Lower leg skin (tissue), 4 donors: ENCODE measurements at regions not wholly inside any gene's neighbourhood (a gene's known extent, or its start where the extent isn't known, plus 50 kb on each side); places are given as distances from the start of the nearest gene placed in this dataset.

Experiments
- DNase-seq, 2 donors: peaks; one replicate each; pipeline ENCODE4 v3.0.0-alpha.2; 2019; ENCODE audit warnings: low spot score in 2 of 2
- H3K4me3 ChIP-seq: fragments of 200-600 bp; sonication (generic); 2 replicates; pipeline ENCODE4 v1.5.1; 2017; ENCODE audit warnings: mild to moderate bottlenecking, low read depth; ENCODE audit not compliant: poor library complexity, severe bottlenecking
- POLR2A ChIP-seq, 2 donors: fragments of 450-650 bp; IDR thresholded peaks; one replicate each; pipeline ENCODE4 v1.6.1; 2016 to 2017; ENCODE audit warnings: antibody characterized with exemption in 2 of 2, mild to moderate bottlenecking in 1 of 2, moderate library complexity in 1 of 2
- WGBS, 2 donors: methylation state at CpG; one replicate each; pipeline ENCODE4 v1.1.5; 2018; 5-methylcytosine and 5-hydroxymethylcytosine counted together
- intact Hi-C: fragments of 100-400 bp; cut with DNase I; formaldehyde crosslinking; loops from one replicate; pipeline ENCODE4 v1.15.0; 2023; ENCODE audit warnings: low total_unique reads
- TF ChIP-seq, protein P1 (sequence below), 3 donors: fragments of 450-650 bp; IDR thresholded peaks; one replicate each; pipeline ENCODE4 v1.5.1; 2016; ENCODE audit warnings: antibody characterized with exemption in 3 of 3, mild to moderate bottlenecking in 3 of 3, moderate library complexity in 2 of 3

DNA sequence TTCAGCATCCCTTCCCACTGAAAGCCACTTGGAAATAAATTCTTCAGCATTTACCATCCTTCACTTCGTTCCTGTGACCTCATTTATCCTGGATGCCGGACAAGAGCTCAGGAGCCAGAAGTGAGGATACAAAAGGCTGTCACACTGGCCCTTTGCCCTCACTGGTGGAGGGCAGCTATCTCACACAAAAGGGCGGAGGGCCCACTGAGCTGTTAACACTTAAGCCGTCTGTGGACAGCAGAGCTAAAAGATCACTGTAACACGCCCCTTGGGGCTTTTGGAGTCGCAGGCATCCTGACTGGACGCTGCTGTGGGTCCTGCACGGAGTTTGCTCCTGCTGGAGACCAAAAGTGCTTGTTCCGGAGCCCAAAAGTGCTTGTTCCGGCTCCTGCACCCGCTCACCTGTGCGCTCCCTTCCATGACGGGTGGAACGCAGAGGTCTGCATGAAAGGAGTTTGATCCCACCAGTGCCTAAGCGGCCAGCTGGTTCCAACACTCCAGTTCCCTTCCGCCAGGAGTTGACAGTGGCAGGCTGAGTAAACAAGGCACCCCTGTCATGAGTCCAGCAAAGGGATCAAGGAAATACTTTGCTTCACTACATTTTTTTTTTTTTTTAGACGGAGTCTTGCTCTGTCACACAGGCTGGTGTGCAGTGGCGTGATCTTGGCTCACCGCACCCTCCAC is 572.0 kb upstream of the LINC00305 start:
- 74 to 78% methylated on average over 19 of the region's 19 CpGs for WGBS, 2 donors
- no peak for DNase-seq
- intact Hi-C loops, result no loop called here
- TF ChIP-seq, protein P1, sequence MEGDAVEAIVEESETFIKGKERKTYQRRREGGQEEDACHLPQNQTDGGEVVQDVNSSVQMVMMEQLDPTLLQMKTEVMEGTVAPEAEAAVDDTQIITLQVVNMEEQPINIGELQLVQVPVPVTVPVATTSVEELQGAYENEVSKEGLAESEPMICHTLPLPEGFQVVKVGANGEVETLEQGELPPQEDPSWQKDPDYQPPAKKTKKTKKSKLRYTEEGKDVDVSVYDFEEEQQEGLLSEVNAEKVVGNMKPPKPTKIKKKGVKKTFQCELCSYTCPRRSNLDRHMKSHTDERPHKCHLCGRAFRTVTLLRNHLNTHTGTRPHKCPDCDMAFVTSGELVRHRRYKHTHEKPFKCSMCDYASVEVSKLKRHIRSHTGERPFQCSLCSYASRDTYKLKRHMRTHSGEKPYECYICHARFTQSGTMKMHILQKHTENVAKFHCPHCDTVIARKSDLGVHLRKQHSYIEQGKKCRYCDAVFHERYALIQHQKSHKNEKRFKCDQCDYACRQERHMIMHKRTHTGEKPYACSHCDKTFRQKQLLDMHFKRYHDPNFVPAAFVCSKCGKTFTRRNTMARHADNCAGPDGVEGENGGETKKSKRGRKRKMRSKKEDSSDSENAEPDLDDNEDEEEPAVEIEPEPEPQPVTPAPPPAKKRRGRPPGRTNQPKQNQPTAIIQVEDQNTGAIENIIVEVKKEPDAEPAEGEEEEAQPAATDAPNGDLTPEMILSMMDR (IDR thresholded peaks at IDR 0.05), result no peak
- TF ChIP-seq POLR2A (IDR thresholded peaks at IDR 0.05), result no peak
- H3K4me3 ChIP-seq, result no peak overlapping the region

DNA sequence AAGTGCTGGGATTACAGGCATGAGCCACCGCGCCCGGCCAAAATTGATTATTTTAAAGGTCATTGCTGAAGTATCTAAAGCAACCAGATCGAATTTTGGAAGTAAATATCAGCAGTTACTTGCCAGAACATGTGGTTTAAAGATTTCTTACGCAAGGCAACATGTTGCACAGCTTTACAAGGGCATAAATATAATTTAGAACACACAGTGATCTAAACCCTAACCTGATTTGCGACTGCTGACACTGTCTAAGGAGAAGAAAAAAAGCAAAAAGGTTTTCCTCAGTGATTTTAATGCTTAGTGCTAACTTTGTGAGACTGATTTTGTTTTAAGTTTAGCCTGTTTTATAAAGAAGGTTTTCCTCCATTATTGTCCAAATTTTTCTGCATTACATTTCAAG is 569.9 kb upstream of the LINC00305 start:
- intact Hi-C loops, result no loop called here
- H3K4me3 ChIP-seq, result no peak overlapping the region
- DNase-seq, result no peak
- 45 to 49% methylated on average over 6 of the region's 6 CpGs for WGBS, 2 donors
- TF ChIP-seq POLR2A (IDR thresholded peaks at IDR 0.05), result no peak
- TF ChIP-seq, protein P1 (IDR thresholded peaks at IDR 0.05), result no peak

DNA sequence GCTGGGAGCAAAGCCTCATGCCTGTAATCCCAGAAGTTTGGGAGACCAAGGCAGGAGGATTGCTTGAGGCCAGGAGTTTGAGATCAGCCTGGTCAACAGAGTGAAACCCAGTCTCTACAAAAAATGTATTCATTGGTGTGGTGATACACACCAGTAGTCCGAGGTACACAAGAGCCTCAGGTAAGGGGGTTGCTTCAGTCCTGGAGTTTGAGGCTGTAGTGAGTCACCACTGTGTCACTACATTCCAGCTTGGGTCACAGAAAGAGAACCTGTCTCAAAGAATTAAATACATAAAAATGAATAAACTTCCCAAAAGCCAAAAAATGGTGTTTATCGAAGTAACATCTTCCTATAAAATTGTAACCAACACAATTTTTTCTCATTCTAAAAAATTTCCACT is 568.1 kb upstream of the LINC00305 start:
- TF ChIP-seq POLR2A (IDR thresholded peaks at IDR 0.05), result no peak
- TF ChIP-seq, protein P1 (IDR thresholded peaks at IDR 0.05), result no peak
- DNase-seq, result no peak
- WGBS, 2 donors, result 71 to 75% methylated on average over 2 of the region's 2 CpGs
- intact Hi-C loops, result no loop called here
- no peak overlapping the region for H3K4me3 ChIP-seq

DNA sequence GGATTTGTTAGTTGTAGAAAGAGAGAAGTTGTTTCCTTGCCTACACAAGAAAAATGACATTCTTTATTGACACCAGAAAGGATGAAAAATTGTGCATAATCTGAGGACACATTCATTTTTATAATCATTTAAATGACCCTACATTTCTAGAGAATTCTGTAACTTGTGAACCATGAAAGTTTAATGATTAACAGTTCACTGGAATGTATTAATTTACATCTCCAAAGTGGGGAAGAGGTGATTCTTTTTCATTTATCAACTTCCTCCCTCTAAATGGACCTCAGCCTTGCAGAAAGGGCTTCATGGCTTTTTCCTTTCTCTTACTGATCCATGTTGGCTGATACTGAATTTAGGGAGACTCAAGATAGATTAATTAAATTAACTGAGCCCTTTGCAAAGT is 565.2 kb upstream of the LINC00305 start:
- no peak overlapping the region for H3K4me3 ChIP-seq
- TF ChIP-seq, protein P1 (IDR thresholded peaks at IDR 0.05), result no peak
- TF ChIP-seq POLR2A (IDR thresholded peaks at IDR 0.05), result no peak
- DNase-seq, result no peak
- intact Hi-C loops, result no loop called here

DNA sequence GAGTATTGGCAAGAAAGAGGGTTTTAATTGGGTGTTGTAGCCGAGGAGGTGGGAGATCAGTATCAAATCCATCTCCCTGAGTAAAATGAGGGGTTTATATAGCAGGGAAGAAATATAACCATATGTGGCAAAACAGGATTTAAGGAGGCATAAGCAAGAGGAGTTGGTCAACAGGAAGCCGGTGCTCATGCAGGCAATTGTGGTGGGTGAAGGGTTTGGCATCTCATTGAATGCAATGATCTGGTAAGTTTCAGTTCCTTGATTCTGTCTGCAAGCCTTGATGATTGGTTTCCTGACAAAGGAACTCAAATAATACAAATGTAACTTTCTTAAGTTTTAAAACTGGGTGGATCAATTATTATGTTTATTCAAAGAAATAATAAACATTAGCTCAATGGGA is 564.4 kb upstream of the LINC00305 start:
- TF ChIP-seq POLR2A (IDR thresholded peaks at IDR 0.05), result no peak
- TF ChIP-seq, protein P1 (IDR thresholded peaks at IDR 0.05), result no peak
- H3K4me3 ChIP-seq, result no peak overlapping the region
- DNase-seq, result no peak
- intact Hi-C loops, result no loop called here
- 74 to 80% methylated on average over 2 of the region's 2 CpGs for WGBS, 2 donors

DNA sequence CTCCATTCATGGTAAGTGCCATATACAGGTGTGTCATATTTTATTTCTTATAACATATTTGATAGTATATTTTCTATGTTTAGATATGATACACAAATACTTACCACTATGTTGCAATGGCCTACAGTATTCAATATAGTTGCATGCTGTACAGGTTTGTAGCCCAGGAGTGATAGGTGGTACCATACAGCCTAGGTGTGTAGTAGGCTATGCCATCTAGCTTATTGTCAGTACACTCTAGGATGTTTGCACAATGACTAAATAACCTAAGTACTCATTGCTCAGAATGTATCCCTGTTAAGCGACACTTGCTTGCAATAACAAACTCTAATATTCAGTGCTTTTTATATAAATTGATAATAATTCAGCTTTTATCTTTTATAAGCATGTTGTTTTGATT is 563.1 kb upstream of the LINC00305 start:
- H3K4me3 ChIP-seq, result no peak overlapping the region
- no peak for TF ChIP-seq POLR2A (IDR thresholded peaks at IDR 0.05)
- TF ChIP-seq, protein P1 (IDR thresholded peaks at IDR 0.05), result no peak
- no peak for DNase-seq
- intact Hi-C loops, result no loop called here
- 98 to 100% methylated on average over 1 of the region's 1 CpG for WGBS, 2 donors
